ENCODE measurements at regions not wholly inside any gene's neighbourhood (a gene's known extent, or its start where the extent isn't known, plus 50 kb on each side); places are given as distances from the start of the nearest gene placed in this dataset.
"Not testable (repeated sequence)": the region's sequence is repeated elsewhere in the genome, so short reads cannot be mapped to it uniquely, and the experiment has no call there.

DNA sequence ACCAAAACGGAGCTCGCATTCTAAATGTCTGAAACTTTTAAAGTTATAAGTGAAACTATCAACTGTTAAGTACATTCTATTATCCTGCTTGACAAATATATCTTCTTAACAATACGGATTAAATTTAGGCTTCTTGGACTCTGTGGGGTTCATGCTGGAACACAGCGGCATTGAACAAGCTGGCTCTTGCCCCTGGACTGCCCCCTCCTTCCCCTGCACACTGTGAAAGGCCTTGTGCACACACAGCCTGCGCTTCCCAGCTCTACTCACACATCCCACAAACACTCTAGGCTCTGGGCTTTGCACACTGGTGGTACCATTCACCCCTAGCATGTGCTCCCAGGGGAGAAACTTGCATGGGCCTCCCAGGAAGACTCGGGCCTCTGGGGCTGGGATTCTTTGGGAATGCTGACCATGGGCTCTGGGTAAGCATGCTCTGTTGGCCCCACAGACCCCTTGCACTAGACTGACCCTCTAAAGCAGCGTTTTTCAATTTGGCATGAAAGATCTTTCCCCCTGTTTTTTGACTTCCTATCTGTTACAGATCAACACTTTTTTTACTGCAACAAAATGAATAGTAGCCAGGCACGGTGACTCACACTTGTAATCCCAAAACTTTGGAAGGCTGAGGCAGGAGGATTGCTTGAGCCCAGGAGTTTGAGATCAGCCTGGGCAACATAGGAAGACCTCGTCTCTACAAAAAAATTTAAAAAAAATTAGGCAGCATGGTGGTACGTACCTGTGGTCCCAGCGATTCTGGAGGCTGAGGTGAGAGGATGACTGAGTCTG is 96.2 kb upstream of the CPM start:
- DNase-seq (no peak), ATAC-seq (no peak)

GRCh38 chr12:69030321-69030720 is 97.3 kb upstream of the CPM start:
- ATAC-seq = no peak

DNA sequence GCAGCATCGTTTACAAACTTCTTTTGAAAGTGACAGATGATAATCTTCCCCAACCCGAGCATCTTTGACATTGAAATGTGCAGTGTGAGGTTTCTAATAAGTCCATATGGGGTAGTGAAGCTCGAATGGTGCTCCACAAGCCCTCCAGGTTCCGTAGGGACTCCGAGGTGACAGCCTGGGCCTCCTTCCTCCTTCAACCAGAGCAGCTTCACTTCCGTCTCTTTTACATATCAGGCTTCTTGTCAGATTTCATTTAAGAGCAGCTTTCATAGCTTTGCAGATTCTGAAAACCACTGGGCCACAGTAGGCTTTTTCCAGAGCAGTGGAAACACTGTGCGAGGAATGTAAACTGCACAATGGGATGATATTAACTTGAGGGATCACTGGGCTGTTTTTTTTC is 103.6 kb upstream of the CPM start:
- DNase-seq (no peak), ATAC-seq (no peak)

More at GRCh38 chr12:69030321-69030720, 97.3 kb upstream of the CPM start:
- DNase-seq = no peak

- no peak for DNase-seq
- ATAC-seq = no peak
Measured at GRCh38 chr12:69036999-69037398, 104.0 kb upstream of the CPM start.

GRCh38 chr12:69039911-69040310 is 106.9 kb upstream of the CPM start:
- no peak for DNase-seq
- ATAC-seq = no peak

GRCh38 chr12:69042557-69042956 is 109.6 kb upstream of the CPM start:
- ATAC-seq = no peak
- no peak for DNase-seq

- ATAC-seq (no peak), DNase-seq (no peak)
Measured at GRCh38 chr12:69042970-69043369, 110.0 kb upstream of the CPM start.

DNA sequence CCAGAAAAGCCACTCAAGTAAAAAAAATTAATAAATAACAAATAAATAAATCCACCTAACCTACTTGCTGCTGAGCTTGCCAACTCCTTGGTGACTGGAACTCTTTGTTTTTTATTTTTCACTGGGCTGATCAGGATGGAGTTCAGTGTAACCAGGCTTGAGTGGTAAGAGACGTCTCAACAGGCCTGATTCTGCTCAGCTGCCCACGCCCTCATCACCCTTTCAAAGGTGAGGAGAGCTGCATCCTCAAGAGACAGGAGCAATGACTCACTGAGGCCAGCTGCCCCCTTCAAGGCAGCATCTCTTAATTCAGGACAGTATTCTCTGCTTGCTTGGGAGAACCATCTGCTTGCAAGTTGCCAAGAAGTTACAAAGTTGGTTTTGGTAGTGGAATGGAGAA is 111.9 kb upstream of the CPM start:
- ATAC-seq (peak; percentile 56), DNase-seq (no peak)

DNA sequence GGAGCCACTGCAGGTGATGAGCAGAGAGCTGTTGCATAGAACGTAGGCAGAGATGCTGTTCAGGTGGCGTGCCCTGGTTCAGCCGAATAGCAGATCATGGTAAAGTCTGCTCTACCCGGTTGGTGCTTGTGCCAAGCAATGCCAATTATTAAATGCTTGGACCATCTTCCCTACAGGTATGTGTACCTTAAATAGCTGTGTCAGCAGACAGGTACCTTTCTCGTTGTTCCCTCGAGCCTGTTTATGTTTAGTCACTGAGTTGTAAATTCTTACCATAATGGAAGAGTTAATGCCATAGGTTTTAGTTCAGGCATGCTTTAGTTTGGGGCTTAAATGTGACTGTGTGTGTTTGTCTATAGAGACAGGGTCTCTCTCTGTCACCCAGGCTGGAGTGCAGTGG is 112.5 kb upstream of the CPM start:
- DNase-seq = no peak
- ATAC-seq = no peak

- ATAC-seq (no peak), DNase-seq (no peak)
Measured at GRCh38 chr12:69046363-69046762, 113.4 kb upstream of the CPM start.

GRCh38 chr12:69046920-69047319 is 113.9 kb upstream of the CPM start:
- no peak for ATAC-seq
- DNase-seq = no peak

GRCh38 chr12:69047990-69048389 is 115.0 kb upstream of the CPM start:
- DNase-seq = no peak
- no peak for ATAC-seq

DNA sequence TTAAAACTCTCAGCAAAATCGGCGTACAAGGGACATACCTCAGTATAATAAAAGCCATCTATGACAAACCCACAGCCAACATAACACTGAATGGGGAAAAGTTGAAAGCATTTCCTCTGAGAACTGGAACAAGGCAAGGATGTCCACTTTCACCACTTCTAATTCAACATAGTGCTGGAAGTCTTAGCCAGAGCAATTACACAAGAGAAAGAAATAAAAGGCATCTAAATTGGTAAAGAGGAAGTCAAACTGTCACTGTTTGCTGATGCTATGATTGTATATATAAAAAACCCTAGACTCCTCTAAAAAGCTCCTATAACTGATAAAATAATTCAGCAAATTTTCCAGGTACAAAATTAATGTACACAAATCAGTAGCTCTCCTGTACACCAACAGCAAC is 116.9 kb upstream of the CPM start:
- ATAC-seq, DNase-seq: not testable (repeated sequence)

DNA sequence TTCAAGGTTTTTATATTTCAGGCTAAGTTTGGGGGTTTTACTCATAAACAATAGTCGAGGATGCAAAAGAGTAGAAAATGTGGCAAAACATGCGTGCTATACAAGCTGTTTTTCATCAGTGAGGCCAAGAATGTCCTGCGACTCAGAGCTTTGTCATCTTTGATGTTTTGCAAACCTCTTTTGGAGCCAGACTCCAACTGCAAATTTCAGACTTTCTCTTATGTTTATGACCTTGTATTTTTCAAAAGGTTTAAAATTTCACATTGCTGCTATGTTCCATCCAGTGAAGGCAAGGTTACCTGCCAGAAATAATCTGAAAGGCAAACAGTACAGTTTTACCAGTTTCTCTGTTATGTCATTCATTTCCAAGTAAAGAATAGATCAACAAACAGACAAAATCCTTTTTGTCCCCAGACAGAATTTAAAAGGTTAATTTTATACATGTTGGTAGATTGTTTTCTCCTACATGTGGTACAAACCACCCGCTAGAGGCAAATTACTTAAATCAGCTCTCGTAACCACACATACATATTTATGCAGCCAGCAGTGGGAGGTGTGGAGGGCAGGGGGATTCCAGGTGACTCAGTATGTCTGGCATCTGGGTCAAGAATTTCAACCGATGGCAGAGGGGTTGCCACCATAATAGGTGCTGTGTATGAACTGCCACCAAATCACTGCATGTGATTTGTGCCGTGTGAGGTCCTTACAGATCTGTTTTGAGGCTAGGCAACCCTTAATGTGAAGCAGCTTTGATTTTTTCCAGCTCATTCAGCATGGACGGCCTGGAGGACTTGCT is 119.8 kb upstream of the CPM start:
- ATAC-seq (peak; percentile 97), DNase-seq (peak; percentile 69)

DNA sequence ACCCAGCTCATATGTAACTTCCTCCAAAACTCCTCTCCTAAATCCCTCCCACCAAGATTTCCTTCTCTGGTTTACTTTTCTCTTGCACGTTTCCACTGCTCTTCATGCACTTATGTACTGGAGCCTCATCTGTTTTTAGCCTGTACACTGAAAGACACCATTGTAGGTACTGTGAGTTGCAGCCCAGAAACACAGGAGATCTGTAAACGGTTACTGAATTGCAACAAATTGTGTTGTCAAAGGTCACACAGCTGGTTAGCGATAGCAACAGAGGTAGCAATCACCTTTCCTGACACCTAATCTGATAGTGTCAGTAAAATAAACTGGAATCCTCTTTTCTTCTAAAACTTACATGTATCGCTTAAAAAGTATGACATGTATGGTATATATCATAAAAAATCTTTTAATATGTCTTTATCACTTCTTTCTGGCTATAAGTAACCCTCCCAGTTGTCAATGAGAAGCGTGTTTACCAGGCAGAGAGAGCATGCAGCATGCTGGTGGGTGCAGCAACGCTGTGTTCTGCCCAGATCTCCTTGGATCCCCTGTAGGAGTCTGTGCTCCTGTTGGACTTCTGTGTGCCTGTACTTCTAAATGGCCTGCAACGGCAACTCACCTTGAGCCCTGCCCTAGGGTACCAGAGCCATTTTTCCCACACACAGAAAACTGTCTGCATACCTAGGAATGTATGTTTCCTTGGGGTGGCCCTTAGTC is 121.5 kb upstream of the CPM start:
- DNase-seq (no peak), ATAC-seq (no peak)

- DNase-seq = no peak
Measured at GRCh38 chr12:69055280-69055679, 122.3 kb upstream of the CPM start.

GRCh38 chr12:69055706-69056105 is 122.7 kb upstream of the CPM start:
- ATAC-seq = no peak
- no peak for DNase-seq

More at GRCh38 chr12:69055280-69055679, 122.3 kb upstream of the CPM start:
- ATAC-seq = no peak

DNA sequence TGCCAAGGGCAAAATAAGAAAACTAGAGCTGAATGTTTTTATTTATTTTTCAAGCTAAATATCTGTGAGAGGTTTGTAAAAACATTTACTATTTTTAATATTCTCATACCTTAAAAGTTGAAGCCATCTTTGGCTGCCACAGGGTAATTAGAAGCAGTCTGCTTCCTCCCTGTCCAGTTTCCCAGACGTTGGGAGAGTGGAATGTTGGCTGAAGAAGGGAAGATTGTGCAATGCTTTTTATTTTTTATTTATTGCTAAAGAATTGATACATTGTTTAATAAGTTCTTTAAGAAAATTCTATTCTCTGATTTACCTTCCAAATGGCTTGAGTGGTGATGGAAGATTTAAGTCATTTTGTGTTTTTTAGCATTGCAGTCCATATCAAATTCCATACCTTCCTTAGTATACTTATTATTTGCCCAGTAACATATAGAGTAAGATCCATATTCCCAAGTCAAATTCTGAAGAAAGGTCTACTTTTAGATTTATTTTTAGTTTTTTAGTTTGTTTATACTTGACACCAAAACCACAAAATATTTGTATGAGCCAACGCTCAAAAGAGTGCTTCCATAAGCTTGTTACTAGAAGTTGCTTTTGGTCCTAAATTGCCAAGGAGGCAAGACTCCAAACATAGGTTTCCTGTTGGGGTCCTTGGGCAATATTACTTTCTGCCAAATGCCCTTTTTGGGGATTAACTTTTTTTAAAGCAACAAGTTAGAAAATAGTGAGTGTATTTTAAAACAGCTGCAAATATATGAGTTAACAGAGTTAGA is 124.0 kb upstream of the CPM start:
- ATAC-seq = no peak
- DNase-seq = no peak

- ATAC-seq = no peak
Measured at GRCh38 chr12:69057742-69058141, 124.8 kb upstream of the CPM start.

GRCh38 chr12:69059465-69060457 is 126.8 kb upstream of the CPM start:
- ATAC-seq = peak; percentile 90
- peak; percentile 15 for DNase-seq

More at GRCh38 chr12:69057742-69058141, 124.8 kb upstream of the CPM start:
- no peak for DNase-seq

GRCh38 chr12:69061574-69061973 is 128.6 kb upstream of the CPM start:
- DNase-seq (no peak), ATAC-seq (no peak)
